OCI-LY3 (cell line): ENCODE measurements at regions not wholly inside any gene's neighbourhood (a gene's known extent, or its start where the extent isn't known, plus 50 kb on each side); places are given as distances from the start of the nearest gene placed in this dataset.

ENCODE experiments used
- CTCF ChIP-seq: fragments of 200-600, 300-600 bp; sonication (generic); IDR thresholded peaks from 2 replicates; pipeline ENCODE4 v1.5.1; 2014; ENCODE audit warnings: antibody characterized with exemption, low read length, low read depth
- EZH2phosphoT487 ChIP-seq: fragments of 200-600 bp; shearing (Covaris generic); IDR thresholded peaks from 2 replicates; pipeline ENCODE4 v1.6.1; 2018; ENCODE audit warnings: antibody characterized with exemption, mixed run types, low read depth

GRCh38 chr10:45100429-45100828 lies 99.7 kb downstream of the ZNF22 start:
- TF ChIP-seq CTCF (no peak), EZH2phosphoT487 (no peak)
